ENCODE measurements at regions not wholly inside any gene's neighbourhood (a gene's known extent, or its start where the extent isn't known, plus 50 kb on each side); places are given as distances from the start of the nearest gene placed in this dataset.
"Not testable (repeated sequence)": the region's sequence is repeated elsewhere in the genome, so short reads cannot be mapped to it uniquely, and the experiment has no call there.

DNA sequence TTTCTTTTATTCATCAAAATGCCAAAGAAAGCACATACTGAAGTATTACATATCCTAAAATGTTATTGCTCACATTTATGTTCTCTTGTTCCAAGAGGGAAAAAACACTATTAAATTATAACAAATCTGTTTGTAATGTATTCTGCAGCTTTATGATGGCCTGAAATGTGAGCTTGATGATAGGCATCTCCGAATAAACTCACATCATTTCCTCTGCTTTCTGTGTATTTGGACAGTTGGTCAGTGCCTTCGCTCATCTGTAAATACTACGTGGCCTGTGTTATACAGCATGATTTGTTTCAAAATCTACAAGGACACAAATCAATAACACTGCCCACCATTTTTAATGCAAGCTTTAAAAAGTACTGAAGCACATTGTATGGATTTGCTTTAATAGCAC, 672.8 kb upstream of the SYT4 start:
- intact Hi-C loops (cut with micrococcal nuclease): no loop called here

DNA sequence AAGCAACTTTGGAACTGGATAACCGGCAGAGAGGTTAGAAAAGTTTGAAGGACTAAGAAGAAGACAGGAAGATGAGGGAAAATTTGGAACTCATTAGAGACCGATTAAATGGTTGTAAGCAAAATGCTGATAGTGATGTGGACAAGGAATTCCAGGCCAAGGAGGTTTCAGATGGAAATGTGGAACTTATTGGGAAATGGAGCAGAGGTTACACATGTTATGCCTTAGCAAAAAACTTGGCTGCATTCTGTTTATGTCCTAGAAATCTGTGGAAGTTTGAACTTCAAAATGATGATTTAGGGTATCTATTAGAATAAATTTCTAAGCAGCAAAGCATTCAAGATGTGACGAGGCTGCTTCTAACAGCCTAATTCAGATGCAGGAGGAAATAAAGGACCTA, 675.1 kb upstream of the SYT4 start:
- intact Hi-C loops (cut with micrococcal nuclease): no loop called here

DNA sequence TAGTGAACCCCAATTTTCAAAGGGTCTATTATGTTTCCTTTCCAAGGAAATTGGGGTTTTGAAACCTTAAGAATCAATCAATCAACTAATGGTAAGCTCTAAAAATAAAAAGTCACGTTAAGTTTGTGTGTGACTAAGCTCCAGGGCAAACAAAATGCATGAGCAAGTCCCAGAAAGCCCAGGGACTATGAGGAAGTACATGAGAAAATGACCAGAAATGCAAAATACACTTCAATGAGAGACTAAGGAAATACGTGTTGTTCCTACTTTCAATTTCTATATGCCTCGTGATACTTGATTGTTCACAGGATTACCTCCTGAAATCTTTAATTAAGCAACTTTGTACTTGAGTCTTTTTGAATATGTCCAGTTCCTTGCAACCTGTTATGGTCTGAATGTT, 684.4 kb upstream of the SYT4 start:
- intact Hi-C loops (cut with micrococcal nuclease): no loop called here

GRCh38 chr18:43964666-43965065, 687.4 kb upstream of the SYT4 start:
- intact Hi-C loops (cut with micrococcal nuclease): no loop called here

DNA sequence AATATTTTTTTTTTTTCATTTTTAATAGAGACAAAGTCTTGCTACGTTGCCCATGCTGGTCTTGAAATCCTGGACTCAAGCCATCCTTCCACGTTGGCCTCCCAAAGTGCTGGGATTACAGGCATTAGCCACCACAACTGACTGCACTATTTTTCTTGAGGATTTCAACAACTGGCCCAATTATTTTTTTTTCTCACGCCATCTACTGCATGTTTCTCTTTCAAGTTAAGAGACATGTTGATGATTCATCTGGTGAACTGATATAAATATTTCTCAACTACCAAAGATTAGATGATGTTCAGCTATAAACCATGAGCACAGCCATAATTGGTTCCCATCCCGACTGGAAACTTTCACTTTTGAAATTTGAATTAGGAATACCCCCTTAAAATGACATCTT, 688.4 kb upstream of the SYT4 start:
- intact Hi-C loops (cut with micrococcal nuclease): no loop called here

- intact Hi-C loops (cut with micrococcal nuclease): no loop called here
Observed at GRCh38 chr18:43970656-43971055, 693.4 kb upstream of the SYT4 start.

- intact Hi-C loops (cut with micrococcal nuclease): no loop called here
Observed at GRCh38 chr18:43978174-43978573, 700.9 kb upstream of the SYT4 start.

GRCh38 chr18:43982582-43982981, 698.1 kb upstream of the SETBP1 start:
- intact Hi-C loops (cut with micrococcal nuclease): no loop called here

DNA sequence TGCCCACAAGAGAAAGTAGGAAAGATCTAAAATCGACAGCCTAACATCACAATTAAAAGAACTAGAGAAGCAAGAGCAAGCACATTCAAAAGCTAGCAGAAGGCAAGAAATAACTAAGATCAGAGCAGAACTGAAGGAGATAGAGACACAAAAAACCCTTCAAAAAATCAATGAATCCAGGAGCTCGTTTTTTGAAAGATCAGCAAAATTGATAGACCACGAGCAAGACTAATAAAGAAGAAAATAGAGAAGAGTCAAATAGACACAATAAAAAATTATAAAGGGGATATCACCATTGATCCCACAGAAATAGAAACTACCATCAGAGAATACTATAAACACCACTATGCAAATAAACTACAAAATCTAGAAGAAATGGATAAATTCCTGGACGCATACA, 693.6 kb upstream of the SETBP1 start:
- intact Hi-C loops (cut with micrococcal nuclease): not testable (repeated sequence)

- intact Hi-C loops (cut with micrococcal nuclease): no loop called here
Observed at GRCh38 chr18:43992741-43993140, 687.9 kb upstream of the SETBP1 start.

DNA sequence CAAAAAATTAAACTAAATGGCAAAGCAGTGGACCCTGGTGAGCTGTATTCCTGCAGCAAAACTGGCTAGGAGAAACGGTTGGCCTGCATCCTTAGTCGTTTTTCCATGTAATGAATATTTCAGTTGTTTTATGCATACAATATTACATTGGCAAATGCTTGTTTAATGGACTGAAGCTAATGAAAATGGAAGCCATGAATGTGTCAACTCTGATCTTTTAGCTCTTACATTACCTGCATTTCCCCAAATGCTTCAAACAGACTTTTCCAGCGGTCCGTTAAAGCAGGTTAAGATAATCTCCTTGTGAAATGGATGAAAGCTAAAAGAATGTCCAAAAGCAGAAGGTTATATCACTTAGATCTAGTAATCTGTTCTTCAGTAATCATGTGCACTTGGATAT, 686.3 kb upstream of the SETBP1 start:
- intact Hi-C loops (cut with micrococcal nuclease): no loop called here

- intact Hi-C loops (cut with micrococcal nuclease): no loop called here
Observed at GRCh38 chr18:44013871-44014270, 666.8 kb upstream of the SETBP1 start.

DNA sequence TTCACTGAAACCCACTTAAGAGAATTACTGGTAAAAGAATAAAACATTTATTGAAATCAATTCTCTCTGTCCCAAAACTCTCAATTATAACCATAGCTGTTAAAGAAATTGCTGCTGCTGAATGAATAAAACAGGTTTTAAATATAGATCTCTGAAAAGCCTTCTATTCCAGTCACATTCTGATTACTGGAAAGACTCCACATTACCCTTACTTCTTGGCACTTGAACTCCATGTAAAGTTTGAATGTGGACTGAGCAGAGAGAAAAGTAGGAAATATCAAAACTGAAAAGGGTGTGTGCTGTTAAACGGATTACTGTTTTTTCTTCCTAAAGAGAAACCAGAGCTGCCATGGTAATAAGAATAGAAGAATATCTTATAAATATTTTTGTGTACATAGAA, 655.3 kb upstream of the SETBP1 start:
- intact Hi-C loops (cut with micrococcal nuclease): no loop called here

DNA sequence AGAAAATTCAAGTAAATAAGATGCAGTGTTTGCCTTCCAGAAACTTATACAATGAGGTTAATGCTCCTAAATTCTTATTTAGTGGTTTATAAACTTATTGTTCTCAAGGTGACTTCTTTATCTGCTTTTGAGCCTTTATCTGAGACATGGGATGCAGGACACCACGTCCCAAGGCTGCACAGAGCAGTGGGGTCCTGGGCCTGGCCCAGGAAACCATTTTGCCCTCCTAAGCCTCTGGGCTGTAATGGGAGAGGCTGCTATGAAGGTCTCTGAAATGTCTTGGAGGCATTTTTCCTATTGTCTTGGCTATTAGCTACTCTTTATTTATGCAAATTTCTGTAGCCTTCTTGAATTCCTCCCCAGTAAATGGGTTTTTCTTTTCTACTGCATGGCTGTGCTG, 652.6 kb upstream of the SETBP1 start:
- intact Hi-C loops (cut with micrococcal nuclease): no loop called here

DNA sequence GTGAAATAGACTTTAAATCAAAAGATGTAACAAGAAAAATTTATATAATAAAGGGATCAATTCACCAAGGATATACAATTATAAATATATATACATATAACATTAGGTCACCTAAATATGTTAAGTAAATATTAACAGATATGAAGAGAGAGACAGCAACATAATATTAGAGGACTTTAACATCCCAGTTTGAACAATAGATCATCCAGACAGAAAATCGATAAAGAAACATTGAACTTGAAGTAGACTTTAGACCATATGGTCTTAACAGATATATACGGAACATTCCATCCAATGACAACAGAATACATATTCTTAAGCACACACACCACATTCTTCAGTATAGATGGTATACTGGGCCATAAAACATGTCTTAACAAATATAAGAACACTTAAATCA, 649.6 kb upstream of the SETBP1 start:
- intact Hi-C loops (cut with micrococcal nuclease): loop anchor here (10.0 kb wide), 1 partner anchor 256 kb away; no protein-coding TSS in a partner anchor

DNA sequence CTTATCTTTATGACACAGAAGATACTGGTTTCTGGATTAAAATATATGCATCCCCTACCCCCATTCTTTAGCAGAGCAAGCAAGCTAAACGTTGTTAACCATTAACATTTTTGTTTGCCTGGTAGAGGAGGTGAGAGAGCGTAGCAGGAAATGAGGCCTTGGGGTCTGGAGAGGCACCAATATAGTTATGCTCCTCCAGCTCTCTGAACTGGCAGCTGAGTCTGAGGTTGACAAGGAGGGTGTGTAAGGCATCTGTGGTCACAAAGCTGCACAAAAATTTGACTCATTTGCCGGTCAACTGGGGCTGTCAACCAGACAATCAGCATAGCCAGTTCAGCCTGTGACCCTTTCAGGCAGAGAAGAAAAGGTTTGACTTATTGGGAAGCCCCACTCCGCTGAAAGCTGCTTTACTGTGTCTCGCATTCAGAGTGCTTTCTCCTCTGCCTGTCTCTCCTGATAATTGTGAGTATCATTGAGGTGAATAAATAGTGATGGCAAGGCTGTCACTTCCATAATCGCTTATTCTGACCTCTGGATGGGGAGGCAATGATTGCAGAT, 647.5 kb upstream of the SETBP1 start:
- intact Hi-C loops (cut with micrococcal nuclease): loop anchor here (10.0 kb wide), 1 partner anchor 258 kb away; no protein-coding TSS in a partner anchor

GRCh38 chr18:44035554-44035953, 645.1 kb upstream of the SETBP1 start:
- intact Hi-C loops (cut with micrococcal nuclease): loop anchor here (10.0 kb wide), 1 partner anchor 261 kb away; no protein-coding TSS in a partner anchor

GRCh38 chr18:44036501-44036900, 644.2 kb upstream of the SETBP1 start:
- intact Hi-C loops (cut with micrococcal nuclease): loop anchor here (10.0 kb wide), 1 partner anchor 262 kb away; no protein-coding TSS in a partner anchor

DNA sequence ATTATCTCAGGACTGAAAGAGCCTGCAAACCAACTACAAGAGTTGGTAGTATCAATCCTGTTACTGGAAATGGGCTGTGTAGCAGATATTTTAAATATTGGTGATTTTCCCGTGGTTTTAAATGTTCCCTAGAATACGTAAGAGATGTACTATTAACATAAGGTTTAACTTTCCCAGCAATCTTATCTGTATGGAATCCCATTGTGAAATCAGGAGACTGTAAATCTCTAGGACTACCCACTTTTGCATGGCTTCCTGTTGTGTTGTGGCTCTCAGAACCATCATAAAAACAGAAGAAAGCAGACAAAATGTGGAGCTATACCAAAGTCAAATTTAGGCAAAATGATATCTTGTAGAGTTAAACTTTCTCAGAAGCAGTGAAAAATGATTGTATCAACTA, 641.5 kb upstream of the SETBP1 start:
- intact Hi-C loops (cut with micrococcal nuclease): loop anchor here (10.0 kb wide), 1 partner anchor 264 kb away; no protein-coding TSS in a partner anchor

GRCh38 chr18:44039826-44040225, 640.9 kb upstream of the SETBP1 start:
- intact Hi-C loops (cut with micrococcal nuclease): loop anchor here (10.0 kb wide), 1 partner anchor 265 kb away; no protein-coding TSS in a partner anchor

GRCh38 chr18:44041553-44041952, 639.1 kb upstream of the SETBP1 start:
- intact Hi-C loops (cut with micrococcal nuclease): no loop called here

GRCh38 chr18:44041961-44042360, 638.7 kb upstream of the SETBP1 start:
- intact Hi-C loops (cut with micrococcal nuclease): no loop called here

DNA sequence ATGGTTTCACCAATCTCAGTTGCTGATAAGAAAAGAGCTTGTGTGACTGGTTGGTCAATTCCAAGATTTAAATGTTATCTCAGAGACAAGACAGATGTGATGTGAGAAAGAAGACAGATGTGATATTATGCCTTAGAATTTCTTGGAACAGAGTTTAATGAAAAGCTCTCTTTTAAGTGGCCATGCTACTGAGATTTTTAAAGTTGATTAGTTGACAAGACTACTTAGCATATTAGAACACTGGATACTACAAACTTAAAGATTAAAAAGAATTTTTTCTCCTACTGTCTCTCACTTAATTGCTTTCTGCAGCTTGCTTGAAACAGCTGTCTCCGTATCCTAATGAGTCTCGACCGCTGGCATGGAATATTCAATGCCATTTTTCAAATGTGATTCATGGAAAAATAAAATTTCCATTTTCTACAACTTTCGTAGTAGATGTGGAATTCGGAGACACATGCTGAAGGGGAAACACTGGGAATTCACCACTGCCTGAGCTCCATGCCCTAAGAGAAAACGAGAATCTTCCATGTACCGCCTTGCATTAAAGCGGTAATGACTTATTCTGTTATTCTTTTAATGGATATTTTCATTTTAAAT, 634.2 kb upstream of the SETBP1 start:
- intact Hi-C loops (cut with micrococcal nuclease): no loop called here

Measured in T-helper 1 cell treated with Interleukin-12 subunit alpha and Interleukin-12 subunit beta and Interleukin-4 antibody, amounts not matched to agents 30 ng/mL and 1 ng/mL, for 36 hours (primary cell).